ENCODE measurements at regions not wholly inside any gene's neighbourhood (a gene's known extent, or its start where the extent isn't known, plus 50 kb on each side); places are given as distances from the start of the nearest gene placed in this dataset.

GRCh38 chr3:24684506-24685023 lies 189.9 kb upstream of the THRB start:
- Histone ChIP-seq H3K4me3 (no peak overlapping the region), H3K36me3 (no peaks in the 10 kb centered on the region), H3K27ac (replicated peaks in 1 of 4) (no peak overlapping the region), H3K4me1 (peaks cover 0 to 27% (median 18%) of the 10 kb centered on the region in 4 donors), H3K27me3 (no peaks in the 10 kb centered on the region), H3K9me3 (no peaks in the 10 kb centered on the region)
- no peak for TF ChIP-seq CTCF (IDR thresholded peaks at IDR 0.05)
- TF ChIP-seq EP300 (IDR thresholded peaks at IDR 0.05), result no peak
- TF ChIP-seq POLR2AphosphoS5 (IDR thresholded peaks at IDR 0.05), result no peak
- TF ChIP-seq POLR2A (IDR thresholded peaks at IDR 0.05; ENCODE audit: low read depth), result no peak
- intact Hi-C loops (cut with DNase I), result loop anchor here (5.0 to 10.0 kb wide), 3 partner anchors 422 to 682 kb away; no protein-coding TSS in a partner anchor
- 94% methylated on average over 6 of the region's 6 CpGs for WGBS
- DNase-seq (ENCODE audit: extremely low spot score), result no peak

- no peak overlapping the region for H3K27ac ChIP-seq (replicated peaks in 1 of 4)
- WGBS, result 16% methylated on average over 1 of the region's 1 CpG
Observed at GRCh38 chr3:24686808-24687207, 192.2 kb upstream of the THRB start.

GRCh38 chr3:24687671-24688070 lies 193.0 kb upstream of the THRB start:
- TF ChIP-seq CTCF (IDR thresholded peaks at IDR 0.05) (no peak), POLR2AphosphoS5 (IDR thresholded peaks at IDR 0.05) (no peak)
- no peaks in the 10 kb centered on the region for H3K36me3 ChIP-seq
- WGBS, result 96% methylated on average over 7 of the region's 7 CpGs
- no peak overlapping the region for H3K4me3 ChIP-seq
- DNase-seq (ENCODE audit: extremely low spot score), result no peak
- H3K9me3 ChIP-seq, result no peaks in the 10 kb centered on the region
- H3K4me1 ChIP-seq, result peaks cover 0 to 27% (median 18%) of the 10 kb centered on the region in 4 donors
- no peak overlapping the region for H3K27ac ChIP-seq (replicated peaks in 1 of 4)
- no peaks in the 10 kb centered on the region for H3K27me3 ChIP-seq
- intact Hi-C loops (cut with DNase I), result loop anchor here (10.0 kb wide), 1 partner anchor 503 kb away; no protein-coding TSS in a partner anchor

More at GRCh38 chr3:24686808-24687207, 192.2 kb upstream of the THRB start:
- intact Hi-C loops (cut with DNase I), result loop anchor here (10.0 kb wide), 1 partner anchor 502 kb away; no protein-coding TSS in a partner anchor
- peaks cover 0 to 27% (median 18%) of the 10 kb centered on the region in 4 donors for H3K4me1 ChIP-seq
- H3K27me3 ChIP-seq, result no peaks in the 10 kb centered on the region
- DNase-seq (ENCODE audit: extremely low spot score), result no peak
- TF ChIP-seq POLR2AphosphoS5 (IDR thresholded peaks at IDR 0.05), result no peak
- TF ChIP-seq POLR2A (IDR thresholded peaks at IDR 0.05; ENCODE audit: low read depth), result no peak
- TF ChIP-seq CTCF (IDR thresholded peaks at IDR 0.05), result no peak
- no peak for TF ChIP-seq EP300 (IDR thresholded peaks at IDR 0.05)
- H3K9me3 ChIP-seq, result no peaks in the 10 kb centered on the region
- H3K4me3 ChIP-seq, result no peak overlapping the region
- no peaks in the 10 kb centered on the region for H3K36me3 ChIP-seq

- Histone ChIP-seq H3K9me3 (no peaks in the 10 kb centered on the region), H3K4me1 (peaks cover 0 to 21% (median 16%) of the 10 kb centered on the region in 4 donors), H3K27ac (replicated peaks in 1 of 4) (peak overlapping the region in 2 of 4 donors; percentile 22 to 42), H3K27me3 (no peaks in the 10 kb centered on the region), H3K36me3 (no peaks in the 10 kb centered on the region), H3K4me3 (no peak overlapping the region)
- TF ChIP-seq POLR2A (IDR thresholded peaks at IDR 0.05; ENCODE audit: low read depth) (no peak), EP300 (IDR thresholded peaks at IDR 0.05) (no peak)
- DNase-seq (ENCODE audit: extremely low spot score), result no peak
- WGBS, result 34% methylated on average over 2 of the region's 2 CpGs
- intact Hi-C loops (cut with DNase I), result loop anchor here (10.0 kb wide), 1 partner anchor 504 kb away; no protein-coding TSS in a partner anchor
Observed at GRCh38 chr3:24688446-24689148, 193.9 kb upstream of the THRB start.

GRCh38 chr3:24689353-24689752 lies 194.7 kb upstream of the THRB start:
- no peaks in the 10 kb centered on the region for H3K27me3 ChIP-seq
- no peak for DNase-seq (ENCODE audit: extremely low spot score)
- no peaks in the 10 kb centered on the region for H3K36me3 ChIP-seq
- H3K27ac ChIP-seq (replicated peaks in 1 of 4), result peak overlapping the region in 2 of 4 donors; percentile 22 to 42
- TF ChIP-seq POLR2A (IDR thresholded peaks at IDR 0.05; ENCODE audit: low read depth) (no peak), POLR2AphosphoS5 (IDR thresholded peaks at IDR 0.05) (no peak), CTCF (IDR thresholded peaks at IDR 0.05) (no peak), EP300 (IDR thresholded peaks at IDR 0.05) (no peak)
- no peak overlapping the region for H3K4me3 ChIP-seq
- peaks cover 0 to 18% (median 16%) of the 10 kb centered on the region in 4 donors for H3K4me1 ChIP-seq
- WGBS, result 84% methylated on average over 2 of the region's 3 CpGs
- intact Hi-C loops (cut with DNase I), result loop anchor here (10.0 kb wide), 1 partner anchor 505 kb away; no protein-coding TSS in a partner anchor
- H3K9me3 ChIP-seq, result no peaks in the 10 kb centered on the region

Measured in esophagus muscularis mucosa (tissue), 4 donors.